ENCODE measurements at regions not wholly inside any gene's neighbourhood (a gene's known extent, or its start where the extent isn't known, plus 50 kb on each side); places are given as distances from the start of the nearest gene placed in this dataset.

DNA sequence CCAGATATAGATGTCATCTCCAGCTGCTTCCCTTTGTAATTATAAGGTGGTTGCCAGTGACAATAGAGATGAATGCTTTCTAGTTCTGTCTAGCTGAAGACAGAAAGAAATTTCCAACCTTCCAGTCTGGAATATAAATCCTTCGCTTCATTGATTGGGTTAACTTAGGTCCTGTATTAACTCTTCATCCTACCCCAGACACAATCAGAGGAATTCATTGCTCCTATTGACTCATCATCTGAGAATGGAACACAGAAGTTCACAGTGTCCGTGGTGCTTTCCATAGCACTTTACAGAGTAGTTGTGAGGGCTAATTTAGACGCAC lies 241.4 kb downstream of the NFKBIZ start:
- H3K27ac Mint-ChIP-seq: no peak overlapping the region
- H3K36me3 Mint-ChIP-seq (ENCODE audit: insufficient read depth): no peaks in the 10 kb centered on the region
- no peak for TF ChIP-seq CTCF (IDR thresholded peaks at IDR 0.05; ENCODE audit: unreplicated experiment)
- H3K4me3 Mint-ChIP-seq (ENCODE audit: low read depth): no peak overlapping the region
- no peaks in the 10 kb centered on the region for H3K9me3 Mint-ChIP-seq (ENCODE audit: low read depth)
- H3K4me1 Mint-ChIP-seq (ENCODE audit: low read depth): peaks cover 8% of the 10 kb centered on the region
- H3K27me3 Mint-ChIP-seq: no peaks in the 10 kb centered on the region
- DNase-seq (ENCODE audit: low spot score, unreplicated experiment): no peak

DNA sequence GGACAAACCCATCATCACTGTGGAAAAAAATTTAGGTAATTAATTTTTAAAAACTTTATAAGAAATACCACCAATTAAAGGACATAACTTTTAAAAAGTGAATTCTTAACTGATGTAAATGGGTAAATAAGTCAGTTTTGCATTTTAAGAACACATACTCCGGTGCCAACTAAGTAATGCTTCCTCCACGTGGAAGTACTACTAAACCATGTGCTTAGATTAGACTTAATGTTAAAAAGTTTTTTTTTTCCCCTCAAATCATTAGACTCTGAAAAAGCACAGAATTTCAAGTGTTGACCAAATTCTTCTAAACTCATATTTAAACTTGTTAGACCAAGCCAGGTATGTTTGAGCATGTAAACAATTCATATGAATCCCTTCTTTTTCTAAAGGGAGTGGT lies 242.0 kb downstream of the NFKBIZ start:
- Mint-ChIP-seq H3K4me3 (ENCODE audit: low read depth) (no peak overlapping the region), H3K36me3 (ENCODE audit: insufficient read depth) (no peaks in the 10 kb centered on the region), H3K9me3 (ENCODE audit: low read depth) (no peaks in the 10 kb centered on the region), H3K27me3 (no peaks in the 10 kb centered on the region), H3K4me1 (ENCODE audit: low read depth) (peaks cover 4% of the 10 kb centered on the region), H3K27ac (no peak overlapping the region)
- no peak for TF ChIP-seq CTCF (IDR thresholded peaks at IDR 0.05; ENCODE audit: unreplicated experiment)
- no peak for DNase-seq (ENCODE audit: low spot score, unreplicated experiment)

- no peak for DNase-seq (ENCODE audit: low spot score, unreplicated experiment)
- no peak overlapping the region for H3K27ac Mint-ChIP-seq
Observed at GRCh38 chr3:102092617-102093466, 243.5 kb downstream of the NFKBIZ start.

GRCh38 chr3:102094506-102094905 lies 245.2 kb downstream of the NFKBIZ start:
- no peak for TF ChIP-seq CTCF (IDR thresholded peaks at IDR 0.05; ENCODE audit: unreplicated experiment)
- DNase-seq (ENCODE audit: low spot score, unreplicated experiment): no peak
- Mint-ChIP-seq H3K27me3 (no peaks in the 10 kb centered on the region), H3K4me3 (ENCODE audit: low read depth) (no peak overlapping the region), H3K36me3 (ENCODE audit: insufficient read depth) (no peaks in the 10 kb centered on the region), H3K27ac (no peak overlapping the region), H3K9me3 (ENCODE audit: low read depth) (no peaks in the 10 kb centered on the region), H3K4me1 (ENCODE audit: low read depth) (peaks cover 4% of the 10 kb centered on the region)

More at GRCh38 chr3:102092617-102093466, 243.5 kb downstream of the NFKBIZ start:
- no peak for TF ChIP-seq CTCF (IDR thresholded peaks at IDR 0.05; ENCODE audit: unreplicated experiment)
- H3K4me1 Mint-ChIP-seq (ENCODE audit: low read depth): peaks cover 4% of the 10 kb centered on the region
- no peak overlapping the region for H3K4me3 Mint-ChIP-seq (ENCODE audit: low read depth)
- no peaks in the 10 kb centered on the region for H3K36me3 Mint-ChIP-seq (ENCODE audit: insufficient read depth)
- no peaks in the 10 kb centered on the region for H3K9me3 Mint-ChIP-seq (ENCODE audit: low read depth)
- H3K27me3 Mint-ChIP-seq: no peaks in the 10 kb centered on the region

DNA sequence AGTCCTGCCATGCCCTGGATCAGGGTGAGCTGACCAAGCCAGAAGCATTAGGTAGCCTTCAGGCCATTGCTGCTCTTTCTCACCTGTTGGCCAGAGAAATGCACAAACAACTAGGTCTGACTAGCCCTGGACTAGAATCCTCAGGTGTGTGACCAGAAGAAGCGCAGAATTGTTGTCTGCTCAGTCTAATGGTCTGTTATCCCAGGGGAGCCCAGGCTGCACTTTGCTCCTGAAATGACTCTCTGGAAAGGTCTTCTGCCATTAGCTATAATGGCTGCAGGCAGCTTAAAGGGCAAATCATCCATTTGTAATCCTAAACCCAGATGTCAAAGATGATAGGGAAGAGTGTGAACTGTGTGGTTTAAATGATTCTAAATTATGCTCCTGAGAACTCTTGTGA lies 246.1 kb downstream of the NFKBIZ start:
- Mint-ChIP-seq H3K9me3 (ENCODE audit: low read depth) (no peaks in the 10 kb centered on the region), H3K27ac (no peak overlapping the region), H3K36me3 (ENCODE audit: insufficient read depth) (no peaks in the 10 kb centered on the region), H3K27me3 (no peaks in the 10 kb centered on the region), H3K4me3 (ENCODE audit: low read depth) (no peak overlapping the region), H3K4me1 (ENCODE audit: low read depth) (peaks cover 4% of the 10 kb centered on the region)
- no peak for TF ChIP-seq CTCF (IDR thresholded peaks at IDR 0.05; ENCODE audit: unreplicated experiment)
- DNase-seq (ENCODE audit: low spot score, unreplicated experiment): no peak

Data from progenitor cell of endocrine pancreas (in vitro differentiated cells).